Right cardiac atrium (tissue), 5 donors: ENCODE measurements at regions not wholly inside any gene's neighbourhood (a gene's known extent, or its start where the extent isn't known, plus 50 kb on each side); places are given as distances from the start of the nearest gene placed in this dataset.
A peak's percentile ranks its signal among the peaks of the same experiment; 100 is the strongest.
"Not testable (repeated sequence)": the region's sequence is repeated elsewhere in the genome, so short reads cannot be mapped to it uniquely, and the experiment has no call there.

ENCODE experiments used
- ATAC-seq, 2 donors: fragments of 200-7000 bp; cut with Tn5 transposase; one replicate each; pipeline versions ENCODE4 v1.8.0 to v1.9.1; 2020; ENCODE audit warnings: moderate library complexity in 2 of 2, mild to moderate bottlenecking in 1 of 2
- DNase-seq, 3 donors: peaks; one replicate each; pipeline ENCODE4 v3.0.0-alpha.2; 2020
- H3K27ac ChIP-seq: one replicate; pipeline ENCODE4 v1.5.1; 2013; ENCODE audit warnings: mild to moderate bottlenecking, low read length, control low read depth, moderate library complexity
- H3K27me3 ChIP-seq: one replicate; pipeline ENCODE4 v1.6.1; 2013; ENCODE audit not compliant: control insufficient read depth, insufficient read depth
- H3K4me1 ChIP-seq: one replicate; pipeline ENCODE4 v1.6.1; 2013; ENCODE audit warnings: low read length; ENCODE audit not compliant: control insufficient read depth, insufficient read depth
- H3K4me3 ChIP-seq: one replicate; pipeline ENCODE4 v1.5.1; 2013; ENCODE audit warnings: low read length, control low read depth
- H3K9me3 ChIP-seq: one replicate; pipeline ENCODE4 v1.6.1; 2013; ENCODE audit warnings: low read length; ENCODE audit not compliant: control insufficient read depth
- WGBS: extraction: QIAGEN DNeasy Blood & Tissue Kit; methylation state at CpG from one replicate; pipeline ENCODE4 v1.1.7; 2013; 5-methylcytosine and 5-hydroxymethylcytosine counted together
- intact Hi-C, 4 donors: fragments of 100-400 bp; cut with DNase I; formaldehyde crosslinking; loops; one replicate each; pipeline versions ENCODE4 v1.11.0 to v1.14.0; 2022 to 2023
- donor health status: healthy with polysubstance abuse.
- donor health status: DM: no; HTN: yes; CAD: no.
- donor health status: DM: no; HTN: no; CAD: no.
- donor health status: DM: no; HTN: yes; CAD: no; lungs with severe emphysema.
- donor health status: DM: yes; HTN: yes; CAD: no.

- intact Hi-C loops: no loop called here
- no peak overlapping the region for H3K27ac ChIP-seq
- H3K4me3 ChIP-seq: no peak overlapping the region
- no peaks in the 10 kb centered on the region for H3K4me1 ChIP-seq
- DNase-seq (no peak), ATAC-seq (no peak)
- H3K27me3 ChIP-seq: no peaks in the 10 kb centered on the region
- no peaks in the 10 kb centered on the region for H3K9me3 ChIP-seq
Measured at GRCh38 chr1:100629391-100629790, 90.2 kb upstream of the VCAM1 start.

GRCh38 chr1:100631015-100631551, 88.5 kb upstream of the VCAM1 start:
- H3K4me1 ChIP-seq: no peaks in the 10 kb centered on the region
- no peak overlapping the region for H3K4me3 ChIP-seq
- 80% methylated on average over 4 of the region's 4 CpGs for WGBS
- intact Hi-C loops: no loop called here
- ATAC-seq (no peak), DNase-seq (no peak)
- no peak overlapping the region for H3K27ac ChIP-seq
- no peaks in the 10 kb centered on the region for H3K9me3 ChIP-seq
- H3K27me3 ChIP-seq: no peaks in the 10 kb centered on the region

- intact Hi-C loops: no loop called here
- WGBS: 83% methylated on average over 2 of the region's 2 CpGs
- ATAC-seq (no peak), DNase-seq (no peak)
- H3K4me1 ChIP-seq: no peaks in the 10 kb centered on the region
- no peaks in the 10 kb centered on the region for H3K27me3 ChIP-seq
- H3K9me3 ChIP-seq: no peaks in the 10 kb centered on the region
- no peak overlapping the region for H3K27ac ChIP-seq
- H3K4me3 ChIP-seq: no peak overlapping the region
Measured at GRCh38 chr1:100642826-100643225, 76.7 kb upstream of the VCAM1 start.

- DNase-seq (no peak), ATAC-seq (peak; percentile 65 to 79)
- intact Hi-C loops: no loop called here
- H3K9me3 ChIP-seq: no peaks in the 10 kb centered on the region
- H3K27me3 ChIP-seq: no peaks in the 10 kb centered on the region
- WGBS: 28% methylated on average over 4 of the region's 4 CpGs
- no peaks in the 10 kb centered on the region for H3K4me1 ChIP-seq
- H3K4me3 ChIP-seq: no peak overlapping the region
- H3K27ac ChIP-seq: no peak overlapping the region
Measured at GRCh38 chr1:100643471-100644196, 75.9 kb upstream of the VCAM1 start.

- H3K27ac ChIP-seq: no peak overlapping the region
- ATAC-seq (no peak), DNase-seq (no peak)
- no peak overlapping the region for H3K4me3 ChIP-seq
- intact Hi-C loops: no loop called here
- no peaks in the 10 kb centered on the region for H3K4me1 ChIP-seq
- H3K9me3 ChIP-seq: no peaks in the 10 kb centered on the region
- WGBS: 57% methylated on average over 4 of the region's 4 CpGs
- no peaks in the 10 kb centered on the region for H3K27me3 ChIP-seq
Measured at GRCh38 chr1:100646001-100646400, 73.5 kb upstream of the VCAM1 start.

- WGBS: 89% methylated on average over 1 of the region's 1 CpG
- H3K9me3 ChIP-seq: no peaks in the 10 kb centered on the region
Measured at GRCh38 chr1:100649146-100649545, 70.4 kb upstream of the VCAM1 start.

GRCh38 chr1:100657876-100658715, 61.4 kb upstream of the VCAM1 start:
- H3K27me3 ChIP-seq: no peaks in the 10 kb centered on the region
- no peaks in the 10 kb centered on the region for H3K9me3 ChIP-seq
- intact Hi-C loops: no loop called here
- H3K27ac ChIP-seq: no peak overlapping the region
- peak in 1 of 2 donors; percentile 43 for ATAC-seq
- 74% methylated on average over 10 of the region's 10 CpGs for WGBS
- H3K4me3 ChIP-seq: no peak overlapping the region
- no peak for DNase-seq
- H3K4me1 ChIP-seq: peaks cover 2% of the 10 kb centered on the region

More at GRCh38 chr1:100649146-100649545, 70.4 kb upstream of the VCAM1 start:
- ATAC-seq (no peak), DNase-seq (no peak)
- no peak overlapping the region for H3K4me3 ChIP-seq
- H3K27me3 ChIP-seq: no peaks in the 10 kb centered on the region
- no peak overlapping the region for H3K27ac ChIP-seq
- H3K4me1 ChIP-seq: no peaks in the 10 kb centered on the region
- intact Hi-C loops: no loop called here

GRCh38 chr1:100658716-100659026, 60.9 kb upstream of the VCAM1 start:
- H3K9me3 ChIP-seq: no peaks in the 10 kb centered on the region
- DNase-seq (no peak), ATAC-seq (no peak)
- H3K27me3 ChIP-seq: no peaks in the 10 kb centered on the region
- no peak overlapping the region for H3K27ac ChIP-seq
- no peak overlapping the region for H3K4me3 ChIP-seq
- intact Hi-C loops: no loop called here
- H3K4me1 ChIP-seq: peaks cover 2% of the 10 kb centered on the region

- WGBS: 82% methylated on average over 1 of the region's 1 CpG
- intact Hi-C loops: no loop called here
Measured at GRCh38 chr1:100661176-100661575, 58.4 kb upstream of the VCAM1 start.

GRCh38 chr1:100668494-100668893, 51.0 kb upstream of the VCAM1 start:
- intact Hi-C loops, H3K27me3 ChIP-seq, H3K27ac ChIP-seq, ATAC-seq, H3K4me1 ChIP-seq, H3K4me3 ChIP-seq, DNase-seq, H3K9me3 ChIP-seq: not testable (repeated sequence)
- WGBS: 83% methylated on average over 7 of the region's 7 CpGs

More at GRCh38 chr1:100661176-100661575, 58.4 kb upstream of the VCAM1 start:
- H3K4me3 ChIP-seq: no peak overlapping the region
- H3K9me3 ChIP-seq: no peaks in the 10 kb centered on the region
- no peak overlapping the region for H3K27ac ChIP-seq
- peaks cover 2% of the 10 kb centered on the region for H3K4me1 ChIP-seq
- H3K27me3 ChIP-seq: no peaks in the 10 kb centered on the region
- ATAC-seq: no peak
- no peak for DNase-seq
